ENCODE measurements at regions not wholly inside any gene's neighbourhood (a gene's known extent, or its start where the extent isn't known, plus 50 kb on each side); places are given as distances from the start of the nearest gene placed in this dataset.

GRCh38 chr3:28703843-28704242 is 355.2 kb upstream of the AZI2 start:
- no peak for TF ChIP-seq CTCF (IDR thresholded peaks at IDR 0.05; ENCODE audit: low read depth, low read length, missing control alignments)
- no peak for DNase-seq (ENCODE audit: low read depth)
- in situ Hi-C loops (cut with HindIII; ENCODE audit: low sequenced_read_pairs): no loop called here
- no peak overlapping the region for H3K4me3 ChIP-seq (ENCODE audit: low read depth, low read length)

DNA sequence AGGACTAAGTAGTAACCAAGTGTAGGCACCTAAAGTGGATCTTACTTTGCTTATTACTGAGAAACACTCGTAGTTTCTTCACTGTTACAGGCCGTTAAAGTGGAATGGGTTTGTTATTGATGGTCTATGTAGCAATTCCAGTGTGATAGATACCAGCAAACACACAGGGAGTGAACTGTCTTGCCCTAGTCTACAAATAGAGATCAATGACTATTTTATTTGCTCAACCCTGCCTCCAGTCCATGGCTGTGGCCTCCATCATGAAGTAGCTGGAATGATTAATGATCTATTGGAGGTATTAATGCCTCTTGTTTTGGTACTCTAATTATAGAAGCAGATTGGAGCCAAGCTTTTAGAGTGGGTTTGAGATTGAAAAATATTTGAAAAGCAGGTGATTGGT is 362.7 kb upstream of the AZI2 start:
- no peak for DNase-seq (ENCODE audit: low read depth)
- no peak overlapping the region for H3K4me3 ChIP-seq (ENCODE audit: low read depth, low read length)
- no peak for TF ChIP-seq CTCF (IDR thresholded peaks at IDR 0.05; ENCODE audit: low read depth, low read length, missing control alignments)
- in situ Hi-C loops (cut with HindIII; ENCODE audit: low sequenced_read_pairs): no loop called here

DNA sequence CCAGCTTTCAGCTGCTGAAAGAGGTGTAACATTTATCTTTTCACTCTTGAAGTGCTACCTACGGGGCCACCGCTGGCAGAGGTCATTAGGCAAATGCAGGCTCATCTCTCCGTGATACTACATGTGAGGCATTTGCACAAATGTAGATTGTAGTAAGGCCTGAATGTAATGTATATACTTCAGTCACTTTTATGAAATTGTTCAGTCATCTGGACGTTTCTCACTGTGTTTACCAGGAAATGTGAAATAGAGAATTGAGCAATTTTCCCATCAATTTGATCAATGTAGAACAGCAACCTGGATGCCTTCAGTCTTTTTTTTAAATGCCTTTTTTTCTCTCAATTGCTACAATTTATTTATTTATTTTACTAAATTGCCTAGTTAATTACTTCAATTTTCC is 368.3 kb upstream of the AZI2 start:
- in situ Hi-C loops (cut with HindIII; ENCODE audit: low sequenced_read_pairs): no loop called here
- TF ChIP-seq CTCF (IDR thresholded peaks at IDR 0.05; ENCODE audit: low read depth, low read length, missing control alignments): no peak
- no peak for DNase-seq (ENCODE audit: low read depth)
- no peak overlapping the region for H3K4me3 ChIP-seq (ENCODE audit: low read depth, low read length)

DNA sequence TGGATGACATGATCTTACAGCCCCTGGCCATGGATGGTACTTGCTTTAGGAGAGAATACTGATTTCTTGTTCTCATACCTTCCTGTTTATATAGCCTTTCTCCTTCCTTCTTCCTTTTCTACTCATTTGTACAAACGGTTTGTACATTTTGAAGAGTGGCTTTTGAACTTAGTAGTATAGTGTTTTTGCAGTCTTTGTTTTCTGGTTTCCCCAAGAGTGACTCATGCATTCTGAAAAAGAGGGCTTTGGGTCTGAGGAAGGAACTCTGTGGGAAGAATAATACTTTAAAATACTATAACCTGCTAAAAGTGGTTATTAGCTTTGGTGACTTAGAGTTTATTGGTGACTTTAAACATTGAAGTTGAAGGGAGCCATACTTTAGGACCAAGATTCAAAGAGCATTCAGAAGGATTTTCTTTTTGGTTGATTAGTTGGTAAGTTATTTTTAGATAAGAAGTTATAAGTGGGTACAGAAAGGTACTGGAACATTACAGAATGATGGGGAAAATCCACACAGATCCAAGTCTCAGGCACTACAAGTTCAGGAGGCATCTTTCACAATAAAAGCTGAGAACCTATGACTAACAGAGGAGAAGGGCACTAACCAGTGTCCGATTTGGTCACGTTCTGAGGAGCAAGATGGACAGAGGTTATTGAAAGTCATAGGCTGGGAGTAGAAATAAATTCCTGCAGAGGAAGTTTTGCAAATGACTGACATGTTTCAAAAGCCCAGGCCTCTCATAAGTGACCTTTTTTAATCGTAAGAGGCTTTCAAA is 369.6 kb upstream of the AZI2 start:
- in situ Hi-C loops (cut with HindIII; ENCODE audit: low sequenced_read_pairs): no loop called here
- no peak overlapping the region for H3K4me3 ChIP-seq (ENCODE audit: low read depth, low read length)
- no peak for DNase-seq (ENCODE audit: low read depth)
- no peak for TF ChIP-seq CTCF (IDR thresholded peaks at IDR 0.05; ENCODE audit: low read depth, low read length, missing control alignments)

DNA sequence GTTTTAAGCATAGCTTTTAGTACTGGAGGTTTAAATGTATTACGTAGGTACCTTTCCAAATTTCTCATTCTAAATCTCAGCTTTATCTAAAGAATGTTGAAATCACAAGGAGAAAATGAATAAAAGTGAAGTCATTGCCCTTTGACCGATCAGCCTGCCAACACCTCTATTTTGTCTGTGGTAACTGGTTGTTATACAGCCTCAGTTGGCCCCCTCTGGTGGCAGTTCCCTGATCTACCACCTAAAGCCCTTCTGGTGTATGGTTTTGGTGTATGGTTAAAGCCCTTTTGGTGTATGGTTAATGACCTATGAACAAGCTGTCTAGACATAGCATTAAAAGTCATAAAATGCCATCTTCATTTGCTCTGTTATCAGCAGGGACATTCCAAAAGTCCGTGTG is 378.2 kb upstream of the AZI2 start:
- no peak overlapping the region for H3K4me3 ChIP-seq (ENCODE audit: low read depth, low read length)
- no peak for DNase-seq (ENCODE audit: low read depth)
- in situ Hi-C loops (cut with HindIII; ENCODE audit: low sequenced_read_pairs): no loop called here
- TF ChIP-seq CTCF (IDR thresholded peaks at IDR 0.05; ENCODE audit: low read depth, low read length, missing control alignments): peak; percentile 55

- in situ Hi-C loops (cut with HindIII; ENCODE audit: low sequenced_read_pairs): no loop called here
- H3K4me3 ChIP-seq (ENCODE audit: low read depth, low read length): no peak overlapping the region
- DNase-seq (ENCODE audit: low read depth): no peak
- TF ChIP-seq CTCF (IDR thresholded peaks at IDR 0.05; ENCODE audit: low read depth, low read length, missing control alignments): no peak
Observed at GRCh38 chr3:28727307-28727706, 378.7 kb upstream of the AZI2 start.
